GM19467 (cell line): ENCODE measurements at regions not wholly inside any gene's neighbourhood (a gene's known extent, or its start where the extent isn't known, plus 50 kb on each side); places are given as distances from the start of the nearest gene placed in this dataset.

ENCODE experiments used
- ATAC-seq: cut with Tn5 transposase; IDR thresholded peaks from one replicate; pipeline ENCODE4 v1.9.1; 2021; ENCODE audit warnings: mild to moderate bottlenecking, moderate library complexity; ENCODE audit not compliant: unreplicated experiment

DNA sequence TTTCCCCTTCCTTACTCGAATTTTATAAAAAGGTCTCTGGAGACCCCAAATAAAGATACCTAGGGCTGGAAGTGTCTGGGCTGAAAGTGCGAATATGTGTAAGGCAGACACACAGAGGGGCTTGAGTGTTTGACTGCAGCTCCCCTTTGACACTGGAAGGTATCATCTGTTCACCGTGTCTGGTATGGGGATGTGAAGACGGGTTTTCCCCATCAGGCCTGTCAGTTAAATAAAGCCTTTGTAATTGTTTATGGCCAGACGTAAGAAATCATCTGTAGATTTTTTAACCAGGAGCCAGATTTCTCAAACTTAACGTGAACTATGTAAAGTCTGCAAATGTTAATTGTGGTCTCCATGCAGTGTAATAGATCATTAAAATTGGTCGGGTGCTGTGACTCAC, 1173.4 kb downstream of the AMY1C start:
- no peak for ATAC-seq

- no peak for ATAC-seq
Observed at GRCh38 chr1:104929280-104929679, 1179.6 kb downstream of the AMY1C start.

GRCh38 chr1:104932030-104932915, 1182.6 kb downstream of the AMY1C start:
- ATAC-seq = peak; percentile 52

- no peak for ATAC-seq
Observed at GRCh38 chr1:104932949-104933679, 1183.4 kb downstream of the AMY1C start.

DNA sequence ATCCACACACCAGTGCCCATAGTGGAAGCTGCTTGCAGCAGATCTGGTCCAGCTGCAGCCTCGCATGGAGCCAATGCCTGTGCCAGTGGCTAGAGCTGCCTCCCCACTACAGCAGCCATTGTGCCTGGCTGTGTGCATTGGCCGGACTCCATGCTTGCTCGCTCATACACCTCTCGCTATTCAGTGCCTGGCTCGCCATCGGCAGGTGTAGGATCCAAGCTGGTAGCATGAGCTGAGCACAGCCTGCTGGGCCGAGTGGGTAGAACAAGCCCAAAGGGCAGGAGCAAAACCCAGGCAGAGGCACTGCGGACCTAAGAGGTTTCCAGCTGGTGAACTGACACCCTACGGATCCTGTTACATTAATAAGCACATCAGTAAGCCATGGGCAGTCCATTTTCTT, 1184.1 kb downstream of the AMY1C start:
- ATAC-seq = no peak

DNA sequence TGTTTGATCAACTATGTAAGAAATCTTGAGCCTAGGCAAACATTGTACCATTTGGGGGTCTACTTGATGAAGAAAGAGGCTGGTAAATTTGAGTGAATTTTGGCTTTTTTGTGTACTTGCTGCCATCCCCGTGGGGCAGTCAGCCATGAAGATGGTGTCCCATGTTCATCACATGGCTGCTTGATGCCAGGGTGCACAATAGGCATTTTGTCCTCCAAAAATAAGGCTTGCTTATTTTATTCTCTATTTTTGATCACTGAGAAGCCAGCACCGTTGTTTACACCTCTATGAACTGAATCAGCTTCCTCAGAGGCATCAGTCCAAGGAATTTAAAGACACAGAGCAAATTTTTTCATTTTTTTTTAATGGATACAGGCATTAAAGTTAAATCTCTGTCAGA, 1195.7 kb downstream of the AMY1C start:
- no peak for ATAC-seq

DNA sequence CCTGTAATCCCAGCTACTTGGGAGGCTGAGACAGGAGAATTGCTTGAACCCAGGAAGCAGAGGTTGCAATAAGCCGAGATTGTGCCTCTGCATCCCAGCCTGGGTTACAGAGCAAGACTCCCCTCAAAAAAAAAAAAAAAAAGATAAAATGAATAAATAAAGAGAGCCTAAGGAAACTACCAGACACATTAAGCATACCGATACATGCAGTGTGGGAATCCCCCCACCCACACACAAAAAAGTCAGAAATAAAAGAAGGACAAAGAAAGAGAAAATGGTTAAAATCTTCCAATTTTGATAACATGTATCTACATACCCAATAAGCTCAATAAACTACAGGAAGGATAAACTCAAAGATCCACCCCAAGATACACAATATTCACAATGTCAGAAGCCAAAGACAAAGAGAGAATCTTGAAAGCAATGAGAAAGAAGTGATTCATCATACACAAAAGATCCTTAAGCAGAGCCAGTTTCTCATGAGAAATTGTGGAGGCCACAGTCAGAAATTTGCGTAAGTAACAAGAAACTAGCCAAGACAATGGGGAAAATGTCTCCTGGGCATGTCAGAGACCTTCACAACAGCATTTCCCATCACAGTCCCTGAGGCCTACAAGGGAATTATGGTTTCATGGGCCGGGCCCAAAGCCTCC, 1197.0 kb downstream of the AMY1C start:
- no peak for ATAC-seq

DNA sequence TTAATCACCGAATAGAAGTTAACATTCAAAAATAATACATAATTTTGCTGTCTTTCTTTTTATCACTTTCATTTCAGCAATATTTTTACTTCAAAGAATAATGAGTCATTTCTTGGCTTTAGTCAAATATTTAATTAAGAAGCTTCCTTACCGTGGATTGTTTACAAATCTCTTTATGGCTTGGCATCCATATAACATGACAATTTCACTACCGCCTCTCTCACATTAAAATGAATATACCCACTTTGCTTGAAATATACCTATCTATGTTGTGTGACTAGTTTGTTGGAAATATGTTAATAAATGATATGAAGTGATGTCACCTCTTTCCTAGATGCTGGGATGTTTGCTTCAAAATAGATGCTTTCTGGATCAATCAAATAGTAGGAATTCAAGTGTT, 1203.9 kb downstream of the AMY1C start:
- no peak for ATAC-seq

GRCh38 chr1:104973516-104973915, 1223.8 kb downstream of the AMY1C start:
- ATAC-seq = no peak

- ATAC-seq = no peak
Observed at GRCh38 chr1:104979651-104980050, 1230.0 kb downstream of the AMY1C start.

- ATAC-seq = peak; percentile 69
Observed at GRCh38 chr1:104987210-104987609, 1237.5 kb downstream of the AMY1C start.

DNA sequence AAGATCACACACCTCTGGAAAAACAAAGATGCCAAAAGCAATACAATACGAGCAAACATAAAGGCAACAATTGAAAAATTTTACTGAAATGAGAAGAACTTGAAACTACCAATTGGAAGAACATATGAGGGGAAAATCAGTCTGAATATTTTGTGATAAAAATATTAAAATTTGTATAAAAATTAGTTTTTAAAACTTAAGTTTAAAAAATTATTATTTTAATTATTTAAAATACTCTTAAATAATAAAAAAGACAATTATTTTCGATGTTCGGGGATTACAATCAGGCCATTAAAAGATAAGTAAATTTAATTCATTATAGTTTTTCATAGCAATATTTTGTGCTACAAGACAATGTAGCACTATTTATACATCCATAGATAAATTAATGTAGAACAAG, 1239.3 kb downstream of the AMY1C start:
- ATAC-seq = no peak

- ATAC-seq = no peak
Observed at GRCh38 chr1:104991702-104992101, 1242.0 kb downstream of the AMY1C start.

- ATAC-seq = no peak
Observed at GRCh38 chr1:105000793-105001192, 1251.1 kb downstream of the AMY1C start.

DNA sequence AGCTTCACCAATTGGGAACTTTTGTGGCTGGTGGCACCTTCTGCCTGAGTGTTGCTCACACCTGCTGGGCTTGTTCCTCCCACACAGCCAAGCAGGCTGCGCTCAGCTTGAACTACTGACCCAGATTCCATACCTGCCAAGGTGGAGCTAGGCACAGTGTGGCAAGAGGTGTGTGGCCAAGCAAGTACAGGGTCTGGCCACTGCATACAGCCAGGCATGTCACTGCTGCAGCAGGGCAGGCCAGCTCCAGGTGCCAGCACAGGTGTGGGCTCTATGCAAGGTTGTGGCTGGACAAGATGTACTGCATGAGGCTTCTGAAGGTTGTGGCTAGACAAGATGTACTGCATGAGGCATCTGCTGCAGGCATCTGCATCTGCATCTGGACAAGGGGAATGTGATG, 1254.8 kb downstream of the AMY1C start:
- no peak for ATAC-seq

- ATAC-seq = no peak
Observed at GRCh38 chr1:105005594-105006195, 1256.0 kb downstream of the AMY1C start.

DNA sequence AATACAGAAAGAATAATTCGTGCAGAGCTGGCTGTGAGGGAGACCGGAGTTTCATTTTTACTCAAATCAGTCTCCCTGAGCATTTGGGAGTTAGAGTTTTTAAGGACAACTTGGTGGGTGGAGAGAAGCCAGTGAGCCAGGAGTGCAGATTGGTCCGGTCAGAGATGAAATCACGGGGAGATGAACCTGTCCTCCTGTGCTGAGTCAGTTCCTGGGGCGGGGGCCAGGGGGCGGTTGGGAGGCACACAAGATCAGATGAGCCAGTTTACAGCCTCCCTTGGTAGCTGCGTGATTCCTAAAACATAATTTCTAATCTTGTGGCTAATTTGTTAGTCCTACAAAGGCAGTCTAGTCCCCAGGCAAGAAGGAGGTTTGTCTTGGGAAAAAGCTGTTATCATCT, 1267.9 kb downstream of the AMY1C start:
- ATAC-seq = no peak

DNA sequence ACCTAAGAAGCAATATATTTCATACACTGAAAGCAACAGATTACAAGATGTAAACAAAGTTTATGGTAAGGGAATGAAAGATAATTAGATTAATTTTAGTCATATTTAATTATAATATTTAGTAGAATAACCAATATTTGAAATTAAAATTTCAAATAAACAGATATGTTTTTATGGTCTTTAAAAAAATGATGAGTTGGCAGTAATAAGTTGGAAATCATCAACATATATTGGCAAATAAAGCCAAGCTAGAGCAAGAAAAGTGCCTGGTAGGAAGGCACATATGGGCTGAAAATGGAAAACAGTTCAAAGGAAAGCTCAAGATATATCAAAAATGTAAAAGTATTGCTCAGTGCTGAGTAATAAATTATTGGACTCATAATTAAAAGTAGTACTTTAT, 1274.0 kb downstream of the AMY1C start:
- ATAC-seq = no peak

GRCh38 chr1:105027838-105028471, 1278.3 kb downstream of the AMY1C start:
- no peak for ATAC-seq

DNA sequence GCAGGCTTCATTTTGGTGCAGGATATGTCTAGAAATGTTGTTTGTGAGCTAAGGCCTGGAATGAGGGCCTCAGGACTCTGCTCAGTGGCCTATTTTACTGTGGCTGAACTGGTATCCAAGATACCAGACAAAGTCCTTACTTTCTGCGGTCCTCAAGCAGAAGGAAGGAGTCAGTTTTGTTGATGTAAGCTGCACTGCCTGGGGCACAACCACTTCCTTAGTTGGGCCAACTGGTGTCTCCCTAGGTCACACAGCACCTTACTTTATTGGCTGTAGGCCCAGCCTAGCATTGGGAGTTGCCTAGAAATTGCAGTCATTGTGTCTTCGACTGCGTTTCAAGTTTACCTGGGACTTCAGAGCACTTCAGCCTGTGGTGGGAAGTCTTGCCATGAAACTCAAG, 1322.7 kb downstream of the AMY1C start:
- ATAC-seq = no peak

DNA sequence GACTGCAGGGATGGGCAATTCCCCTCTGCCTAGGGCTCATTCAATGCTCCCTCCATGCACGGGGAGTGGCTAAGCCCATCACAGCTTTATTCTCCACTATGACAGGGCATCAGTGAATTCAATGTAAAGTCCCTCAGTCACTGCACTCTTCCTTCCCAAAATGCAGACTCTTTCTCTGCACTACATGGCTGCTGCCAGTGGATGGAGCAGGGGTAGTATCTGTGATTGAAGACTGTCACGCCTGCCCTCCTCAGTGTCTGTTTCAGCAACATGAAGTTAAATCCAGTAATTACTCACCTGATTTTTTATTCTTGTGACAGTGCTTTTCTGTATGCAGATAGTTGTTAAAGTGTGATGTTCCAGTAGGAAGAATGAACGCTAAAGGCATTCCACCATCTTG, 1323.2 kb downstream of the AMY1C start:
- no peak for ATAC-seq
